Right lobe of liver (tissue), 4 donors: ENCODE measurements at regions not wholly inside any gene's neighbourhood (a gene's known extent, or its start where the extent isn't known, plus 50 kb on each side); places are given as distances from the start of the nearest gene placed in this dataset.

Source experiments
- CTCF ChIP-seq, 4 donors: fragments of 200-600 bp in 3 of 4; fragments of 450-650 bp in 1 of 4; IDR thresholded peaks; one replicate each; pipeline versions ENCODE4 v1.5.1 to v1.8.0; 2016 to 2022; ENCODE audit warnings: antibody characterized with exemption in 4 of 4, mild to moderate bottlenecking in 2 of 4
- POLR2A ChIP-seq: fragments of 450-650 bp; IDR thresholded peaks from one replicate; pipeline ENCODE4 v1.6.1; 2017; ENCODE audit warnings: antibody characterized with exemption, mild to moderate bottlenecking
- donor health status: DM: no; HTN: no; CAD: no.
- donor health status: DM: no; HTN: no; CAD: no.
- donor health status: DM: no; HTN: yes; CAD: no.

GRCh38 chr16:62720651-62721050 is 684.4 kb upstream of the CDH8 start:
- TF ChIP-seq CTCF (IDR thresholded peaks at IDR 0.05): no peak
- no peak for TF ChIP-seq POLR2A
